HG02610 (cell line): ENCODE measurements at regions not wholly inside any gene's neighbourhood (a gene's known extent, or its start where the extent isn't known, plus 50 kb on each side); places are given as distances from the start of the nearest gene placed in this dataset.

Experiments
- ATAC-seq: cut with Tn5 transposase; IDR thresholded peaks from one replicate; pipeline ENCODE4 v1.9.1; 2021; ENCODE audit warnings: mild to moderate bottlenecking, moderate library complexity; ENCODE audit not compliant: unreplicated experiment

- no peak for ATAC-seq
These were observed 102.5 kb upstream of the CELF2 start for GRCh38 chr10:10915215-10915614.

GRCh38 chr10:10917031-10917430 lies 100.6 kb upstream of the CELF2 start:
- no peak for ATAC-seq

- ATAC-seq, result no peak
These were observed 97.7 kb upstream of the CELF2 start for GRCh38 chr10:10919976-10920375.

- ATAC-seq, result no peak
These were observed 95.7 kb upstream of the CELF2 start for GRCh38 chr10:10921826-10922461.

- no peak for ATAC-seq
These were observed 94.5 kb upstream of the CELF2 start for GRCh38 chr10:10923029-10923651.

GRCh38 chr10:10925667-10926066 lies 92.0 kb upstream of the CELF2 start:
- ATAC-seq, result no peak

- no peak for ATAC-seq
These were observed 90.1 kb upstream of the CELF2 start for GRCh38 chr10:10927608-10928007.

- ATAC-seq, result no peak
These were observed 86.5 kb upstream of the CELF2 start for GRCh38 chr10:10930979-10931743.

GRCh38 chr10:10935032-10935431 lies 82.6 kb upstream of the CELF2 start:
- no peak for ATAC-seq

- ATAC-seq, result no peak
These were observed 79.0 kb upstream of the CELF2 start for GRCh38 chr10:10938676-10939075.

- no peak for ATAC-seq
These were observed 76.4 kb upstream of the CELF2 start for GRCh38 chr10:10941127-10941730.

GRCh38 chr10:10942441-10942840 lies 75.2 kb upstream of the CELF2 start:
- no peak for ATAC-seq

GRCh38 chr10:10946081-10946480 lies 71.6 kb upstream of the CELF2 start:
- ATAC-seq, result no peak

GRCh38 chr10:10946801-10947200 lies 70.9 kb upstream of the CELF2 start:
- ATAC-seq, result no peak

GRCh38 chr10:10951675-10952074 lies 66.0 kb upstream of the CELF2 start:
- no peak for ATAC-seq

- ATAC-seq, result no peak
These were observed 64.9 kb upstream of the CELF2 start for GRCh38 chr10:10952800-10953199.

GRCh38 chr10:10956681-10957542 lies 60.8 kb upstream of the CELF2 start:
- ATAC-seq, result no peak

GRCh38 chr10:10958041-10958440 lies 59.6 kb upstream of the CELF2 start:
- ATAC-seq, result no peak

GRCh38 chr10:10959666-10960065 lies 58.0 kb upstream of the CELF2 start:
- peak; percentile 81 for ATAC-seq

GRCh38 chr10:10960534-10960933 lies 57.1 kb upstream of the CELF2 start:
- ATAC-seq, result no peak

- ATAC-seq, result no peak
These were observed 56.6 kb upstream of the CELF2 start for GRCh38 chr10:10961072-10961471.
